Nephron (organoid): ENCODE measurements at regions not wholly inside any gene's neighbourhood (a gene's known extent, or its start where the extent isn't known, plus 50 kb on each side); places are given as distances from the start of the nearest gene placed in this dataset.
"Not testable (repeated sequence)": the region's sequence is repeated elsewhere in the genome, so short reads cannot be mapped to it uniquely, and the experiment has no call there.

Experiments
- H3K27ac Mint-ChIP-seq, 3 experiments: 2 replicates each; pipeline ENCODE4 v1.8.0; 2020; ENCODE audit warnings: mixed read lengths in 3 of 3, mild to moderate bottlenecking in 2 of 3, moderate library complexity in 1 of 3
- H3K27me3 Mint-ChIP-seq: 2 replicates; pipeline ENCODE4 v1.8.0; 2021; ENCODE audit warnings: low read depth, mild to moderate bottlenecking, moderate library complexity, mixed read lengths
- H3K36me3 Mint-ChIP-seq: 2 replicates; pipeline ENCODE4 v1.8.0; 2020; ENCODE audit warnings: low read depth, mixed read lengths
- H3K4me1 Mint-ChIP-seq: 2 replicates; pipeline ENCODE4 v1.8.0; 2020; ENCODE audit warnings: mixed read lengths
- H3K4me3 Mint-ChIP-seq, 3 experiments: 2 replicates each; pipeline ENCODE4 v1.8.0; 2020; ENCODE audit warnings: mild to moderate bottlenecking in 3 of 3, mixed read lengths in 3 of 3, moderate library complexity in 2 of 3
- H3K9me3 Mint-ChIP-seq: 2 replicates; pipeline ENCODE4 v1.8.0; 2020; ENCODE audit warnings: mixed read lengths
- CTCF ChIP-seq, 3 experiments: fragments of 200-600 bp; sonication (generic); IDR thresholded peaks; one replicate each; pipeline ENCODE4 v1.5.0; 2021; ENCODE audit warnings: antibody characterized with exemption in 3 of 3; ENCODE audit not compliant: unreplicated experiment in 3 of 3

- Mint-ChIP-seq H3K27ac (no peak overlapping the region), H3K4me3 (no peak overlapping the region), H3K9me3 (peaks cover 78% of the 10 kb centered on the region), H3K36me3 (peaks cover 77% of the 10 kb centered on the region), H3K27me3 (no peaks in the 10 kb centered on the region), H3K4me1 (no peaks in the 10 kb centered on the region)
- no peak for TF ChIP-seq CTCF (IDR thresholded peaks at IDR 0.05; ENCODE audit: unreplicated experiment in 3 of 3)
Measured at GRCh38 chr5:94102849-94103248, 361.4 kb upstream of the POU5F2 start.

GRCh38 chr5:94097384-94097783, 356.0 kb upstream of the POU5F2 start:
- H3K27me3 Mint-ChIP-seq, H3K27ac Mint-ChIP-seq, H3K4me3 Mint-ChIP-seq, H3K4me1 Mint-ChIP-seq: not testable (repeated sequence)
- Mint-ChIP-seq H3K36me3 (peaks cover 42% of the 10 kb centered on the region), H3K9me3 (peaks cover 51% of the 10 kb centered on the region)

- peaks cover 36% of the 10 kb centered on the region for H3K9me3 Mint-ChIP-seq
- peaks cover 26% of the 10 kb centered on the region for H3K36me3 Mint-ChIP-seq
- no peak overlapping the region for H3K4me3 Mint-ChIP-seq
- no peaks in the 10 kb centered on the region for H3K27me3 Mint-ChIP-seq
- TF ChIP-seq CTCF (IDR thresholded peaks at IDR 0.05; ENCODE audit: unreplicated experiment in 3 of 3): no peak
- H3K4me1 Mint-ChIP-seq: no peaks in the 10 kb centered on the region
- H3K27ac Mint-ChIP-seq: no peak overlapping the region
Measured at GRCh38 chr5:94094793-94095441, 353.5 kb upstream of the POU5F2 start.

GRCh38 chr5:94093300-94093699, 351.9 kb upstream of the POU5F2 start:
- TF ChIP-seq CTCF (IDR thresholded peaks at IDR 0.05; ENCODE audit: unreplicated experiment in 3 of 3): no peak
- Mint-ChIP-seq H3K9me3 (peaks cover 24% of the 10 kb centered on the region), H3K4me3 (no peak overlapping the region), H3K27me3 (no peaks in the 10 kb centered on the region), H3K4me1 (no peaks in the 10 kb centered on the region), H3K36me3 (peaks cover 14% of the 10 kb centered on the region), H3K27ac (no peak overlapping the region)

- not testable (repeated sequence) for H3K36me3 Mint-ChIP-seq, H3K27ac Mint-ChIP-seq, H3K4me1 Mint-ChIP-seq, H3K9me3 Mint-ChIP-seq, H3K27me3 Mint-ChIP-seq, H3K4me3 Mint-ChIP-seq
- TF ChIP-seq CTCF (IDR thresholded peaks at IDR 0.05; ENCODE audit: unreplicated experiment in 3 of 3): peak in 1 of 3 experiments; percentile 8
Measured at GRCh38 chr5:94086635-94087034, 345.2 kb upstream of the POU5F2 start.

DNA sequence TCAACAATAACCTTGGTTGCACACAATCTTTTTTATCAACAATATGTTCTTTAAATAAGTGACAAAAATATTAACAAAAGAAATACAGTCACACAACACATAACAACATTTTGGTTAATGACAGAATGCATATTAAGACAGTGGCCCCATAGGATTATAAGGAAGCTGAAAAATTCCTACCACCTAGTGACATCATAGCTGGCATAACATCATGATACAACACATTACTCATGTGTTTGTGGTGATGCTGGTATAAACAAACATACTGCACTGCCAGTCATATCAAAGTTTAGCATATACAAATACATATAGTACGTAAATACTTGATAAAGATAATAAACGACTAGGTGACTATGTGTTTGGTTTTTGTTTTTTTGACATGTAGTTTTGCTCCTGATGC, 344.8 kb upstream of the POU5F2 start:
- no peaks in the 10 kb centered on the region for H3K27me3 Mint-ChIP-seq
- no peak for TF ChIP-seq CTCF (IDR thresholded peaks at IDR 0.05; ENCODE audit: unreplicated experiment in 3 of 3)

More for the DNA sequence above, 344.8 kb upstream of the POU5F2 start:
- Mint-ChIP-seq H3K27ac (no peak overlapping the region), H3K9me3 (no peaks in the 10 kb centered on the region), H3K4me3 (no peak overlapping the region), H3K4me1 (no peaks in the 10 kb centered on the region), H3K36me3 (peaks cover 3% of the 10 kb centered on the region)
